Epithelial cell of esophagus (primary cell): ENCODE measurements at regions not wholly inside any gene's neighbourhood (a gene's known extent, or its start where the extent isn't known, plus 50 kb on each side); places are given as distances from the start of the nearest gene placed in this dataset.
A peak's percentile ranks its signal among the peaks of the same experiment; 100 is the strongest.

Experiments used
- DNase-seq: peaks from one replicate; pipeline ENCODE4 v3.0.0; 2010; ENCODE audit warnings: low read depth
- H3K4me3 ChIP-seq: 2 replicates; pipeline ENCODE4 v1.5.1; 2011; ENCODE audit warnings: mild to moderate bottlenecking, low read length, control low read depth
- TF ChIP-seq, protein P1 (sequence below): IDR thresholded peaks from 2 replicates; pipeline ENCODE4 v1.5.1; 2011; ENCODE audit warnings: low read depth, mild to moderate bottlenecking, low read length, control low read depth, inconsistent platforms; ENCODE audit not compliant: insufficient read depth; ENCODE audit errors: missing control alignments

- TF ChIP-seq, protein P1, sequence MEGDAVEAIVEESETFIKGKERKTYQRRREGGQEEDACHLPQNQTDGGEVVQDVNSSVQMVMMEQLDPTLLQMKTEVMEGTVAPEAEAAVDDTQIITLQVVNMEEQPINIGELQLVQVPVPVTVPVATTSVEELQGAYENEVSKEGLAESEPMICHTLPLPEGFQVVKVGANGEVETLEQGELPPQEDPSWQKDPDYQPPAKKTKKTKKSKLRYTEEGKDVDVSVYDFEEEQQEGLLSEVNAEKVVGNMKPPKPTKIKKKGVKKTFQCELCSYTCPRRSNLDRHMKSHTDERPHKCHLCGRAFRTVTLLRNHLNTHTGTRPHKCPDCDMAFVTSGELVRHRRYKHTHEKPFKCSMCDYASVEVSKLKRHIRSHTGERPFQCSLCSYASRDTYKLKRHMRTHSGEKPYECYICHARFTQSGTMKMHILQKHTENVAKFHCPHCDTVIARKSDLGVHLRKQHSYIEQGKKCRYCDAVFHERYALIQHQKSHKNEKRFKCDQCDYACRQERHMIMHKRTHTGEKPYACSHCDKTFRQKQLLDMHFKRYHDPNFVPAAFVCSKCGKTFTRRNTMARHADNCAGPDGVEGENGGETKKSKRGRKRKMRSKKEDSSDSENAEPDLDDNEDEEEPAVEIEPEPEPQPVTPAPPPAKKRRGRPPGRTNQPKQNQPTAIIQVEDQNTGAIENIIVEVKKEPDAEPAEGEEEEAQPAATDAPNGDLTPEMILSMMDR = no peak
- no peak for DNase-seq
- no peak overlapping the region for H3K4me3 ChIP-seq
These were observed 203.3 kb downstream of the BAMBI start for GRCh38 chr10:28880683-28880950.

DNA sequence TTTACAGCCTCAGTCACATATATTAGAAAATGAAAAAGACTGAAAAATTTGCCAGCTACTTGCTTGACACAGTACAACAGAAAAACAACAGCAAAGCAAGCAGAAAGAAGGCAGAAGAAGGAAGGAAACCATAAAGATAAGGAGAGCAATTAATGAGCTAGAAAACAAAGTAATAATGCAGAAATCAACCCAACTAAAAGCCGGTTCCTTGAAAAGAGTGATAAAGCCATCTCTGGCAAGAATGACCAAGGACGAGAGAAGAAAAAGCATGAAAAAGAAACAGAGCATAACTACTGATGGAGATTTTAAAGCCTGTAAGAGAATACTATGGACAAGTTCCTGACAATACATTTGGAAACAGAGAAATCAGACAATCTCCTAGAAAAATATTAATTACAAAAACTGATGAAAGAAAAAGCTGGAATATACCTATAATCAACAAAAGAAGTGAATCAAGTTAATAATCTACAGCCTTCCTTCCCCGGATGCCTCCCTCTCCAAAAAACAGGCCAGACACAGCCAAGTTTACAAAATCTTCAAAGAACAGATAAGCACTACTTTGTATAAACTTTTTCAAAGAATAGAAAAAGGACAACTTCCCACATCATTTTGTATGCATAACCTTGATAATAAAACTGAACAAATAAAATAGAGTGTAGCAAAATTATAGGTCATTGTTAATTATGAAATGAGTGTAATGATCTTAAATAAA lies 204.0 kb downstream of the BAMBI start:
- DNase-seq = no peak
- no peak overlapping the region for H3K4me3 ChIP-seq
- TF ChIP-seq, protein P1 = no peak

DNA sequence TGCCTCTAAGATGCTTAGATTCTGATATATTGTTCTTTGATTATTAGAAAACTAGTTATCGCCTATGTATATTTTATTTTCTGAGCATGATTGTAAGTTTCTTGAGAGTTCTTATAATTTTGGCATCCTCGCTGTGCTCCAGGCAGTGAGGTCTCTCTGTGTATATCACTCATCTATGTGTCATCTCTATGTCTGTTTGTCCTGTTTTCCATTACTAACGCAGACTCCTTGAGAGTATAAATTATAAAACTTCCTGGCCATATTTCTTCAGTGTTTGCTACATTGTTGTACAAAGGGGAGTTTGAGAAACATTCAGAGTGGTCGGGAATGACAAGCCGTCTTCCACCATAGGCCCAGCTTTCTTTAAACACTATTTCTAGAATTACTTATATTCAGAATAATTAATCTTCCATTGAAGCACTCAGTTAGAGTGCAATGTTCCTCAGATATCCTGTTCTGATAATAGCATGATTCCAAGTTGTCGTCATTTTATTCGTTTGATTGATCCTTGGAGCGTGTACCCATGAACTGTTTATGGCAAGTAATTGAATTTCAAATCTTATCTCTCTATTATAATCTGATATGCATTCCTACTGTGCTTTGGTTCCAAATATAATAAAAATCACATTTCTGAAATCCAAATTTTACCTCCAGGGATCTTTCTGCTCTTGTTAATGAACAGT lies 206.6 kb downstream of the BAMBI start:
- no peak for DNase-seq
- TF ChIP-seq, protein P1 = no peak
- no peak overlapping the region for H3K4me3 ChIP-seq

- no peak for DNase-seq
- TF ChIP-seq, protein P1 = no peak
- no peak overlapping the region for H3K4me3 ChIP-seq
These were observed 213.0 kb downstream of the BAMBI start for GRCh38 chr10:28890121-28890950.

GRCh38 chr10:28891058-28891713 lies 213.9 kb downstream of the BAMBI start:
- no peak overlapping the region for H3K4me3 ChIP-seq
- peak; percentile 66 for DNase-seq
- TF ChIP-seq, protein P1 = no peak

- DNase-seq = no peak
- TF ChIP-seq, protein P1 = no peak
- no peak overlapping the region for H3K4me3 ChIP-seq
These were observed 215.7 kb downstream of the BAMBI start for GRCh38 chr10:28892818-28893547.
